DMS 273 (cell line): ENCODE measurements at regions not wholly inside any gene's neighbourhood (a gene's known extent, or its start where the extent isn't known, plus 50 kb on each side); places are given as distances from the start of the nearest gene placed in this dataset.

Experiments
- DNase-seq: peaks from one replicate; lab custom pipeline; 2025; ENCODE audit not compliant: unreplicated experiment; lab: John Stamatoyannopoulos, UW

DNA sequence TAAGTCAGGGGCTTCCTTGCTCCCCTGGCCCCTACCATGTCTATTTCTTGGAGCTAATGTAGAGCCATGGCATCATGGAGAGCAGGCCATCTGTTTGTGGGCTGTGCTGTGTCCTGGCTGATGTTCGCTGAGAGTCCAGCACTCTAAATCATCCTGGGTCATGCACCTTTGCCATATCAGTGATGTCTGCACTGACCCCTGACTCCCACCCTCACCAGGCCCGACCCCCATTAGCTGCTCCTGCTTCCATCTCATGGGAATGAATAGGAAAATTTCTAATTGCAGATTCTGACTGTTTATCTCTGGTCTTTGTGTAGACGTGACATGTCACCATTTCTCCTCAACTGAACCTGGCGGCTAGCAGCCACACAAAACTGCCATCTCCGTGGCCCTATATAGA is 236.9 kb downstream of the NSG2 start:
- no peak for DNase-seq

DNA sequence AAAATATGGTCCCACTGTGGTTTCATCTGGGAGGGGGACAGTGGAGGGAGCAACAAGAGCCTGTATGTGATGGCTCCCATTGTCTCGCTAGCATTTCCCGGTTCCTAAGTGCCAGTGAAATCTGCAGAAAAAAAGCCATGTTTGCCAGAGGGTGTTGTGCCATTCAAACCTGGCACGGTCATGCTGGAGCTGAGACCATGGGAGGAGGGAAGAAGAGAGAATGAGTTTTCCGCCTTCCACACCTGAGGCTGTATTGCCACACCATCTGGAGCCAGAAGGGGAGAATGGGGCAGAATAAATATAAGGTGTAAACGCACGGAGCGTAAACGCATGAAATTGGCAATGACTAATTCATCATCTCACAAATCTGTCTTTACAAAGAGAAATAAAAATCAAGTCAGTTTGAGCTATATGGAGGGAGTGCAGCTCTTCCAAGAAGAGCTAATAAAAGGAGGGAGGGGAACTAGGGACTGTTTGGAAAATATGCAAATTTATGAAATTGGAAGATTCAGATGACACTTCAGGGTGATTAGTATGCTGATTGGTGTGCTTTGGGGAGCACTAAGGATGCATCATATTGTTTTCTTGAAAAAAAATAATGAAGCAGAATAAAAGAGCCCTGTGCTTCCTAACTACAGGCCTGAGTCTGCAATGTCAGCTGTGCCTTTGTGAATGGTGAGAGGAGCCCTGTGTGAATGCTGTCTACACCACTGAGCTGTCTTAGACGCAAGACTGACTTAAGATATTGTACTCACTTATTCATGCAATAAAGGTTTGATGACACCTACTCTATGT is 237.9 kb downstream of the NSG2 start:
- no peak for DNase-seq

DNA sequence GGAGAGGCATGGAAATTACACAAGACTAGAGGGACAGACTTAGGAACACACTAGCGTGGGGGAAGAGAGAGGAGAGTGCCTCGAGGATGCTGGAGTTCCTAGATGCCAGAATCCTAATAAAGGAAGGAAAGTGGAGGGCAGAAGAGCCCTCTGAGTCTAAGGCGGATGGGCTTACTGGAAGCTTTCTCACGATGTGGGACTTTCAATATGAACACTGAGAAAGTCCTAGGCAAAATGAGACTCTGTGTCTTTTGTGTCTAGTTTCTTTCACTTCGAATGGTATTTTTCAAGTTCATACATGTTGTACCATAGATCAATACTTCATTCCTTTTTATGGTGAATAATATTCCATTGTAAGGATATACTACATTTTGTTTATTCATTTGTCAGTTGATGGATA is 239.4 kb downstream of the NSG2 start:
- DNase-seq: no peak

DNA sequence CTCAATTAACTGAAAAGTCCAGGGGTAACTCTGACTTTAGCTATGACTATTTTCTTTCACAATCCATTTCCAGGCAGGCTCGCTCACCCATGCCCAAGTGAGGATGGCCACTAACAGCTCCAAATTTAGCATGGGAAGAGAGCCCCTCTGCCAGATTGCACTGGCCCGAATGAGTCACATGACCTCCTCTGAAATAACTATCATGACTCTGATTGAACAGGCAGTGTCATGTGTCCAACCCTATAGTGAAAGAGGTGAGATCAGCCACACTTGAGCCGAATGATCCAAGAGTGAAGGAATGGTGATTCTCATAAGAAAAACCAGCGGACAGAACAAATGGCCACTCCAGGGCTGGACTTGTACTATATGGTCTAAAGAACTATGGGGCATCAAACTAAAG is 242.3 kb downstream of the NSG2 start:
- DNase-seq: no peak

DNA sequence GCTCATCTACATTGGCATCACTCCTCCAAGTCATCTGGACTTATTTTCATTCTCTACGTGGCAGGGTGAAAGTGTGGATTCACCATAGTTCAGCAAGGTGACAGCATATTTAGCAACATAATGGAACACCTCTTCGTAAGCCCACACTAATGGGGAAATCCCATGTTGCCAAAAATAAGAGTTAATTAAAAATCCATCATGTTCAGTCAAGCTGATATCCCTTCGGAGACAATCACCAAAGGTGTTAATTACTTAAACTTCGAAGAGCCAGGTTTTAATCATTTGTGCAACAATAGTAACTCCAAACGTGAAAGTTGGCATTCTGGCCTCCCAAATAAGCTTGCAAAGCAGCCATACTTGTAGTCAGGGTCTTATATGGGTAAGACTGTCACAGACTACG is 242.9 kb downstream of the NSG2 start:
- no peak for DNase-seq

DNA sequence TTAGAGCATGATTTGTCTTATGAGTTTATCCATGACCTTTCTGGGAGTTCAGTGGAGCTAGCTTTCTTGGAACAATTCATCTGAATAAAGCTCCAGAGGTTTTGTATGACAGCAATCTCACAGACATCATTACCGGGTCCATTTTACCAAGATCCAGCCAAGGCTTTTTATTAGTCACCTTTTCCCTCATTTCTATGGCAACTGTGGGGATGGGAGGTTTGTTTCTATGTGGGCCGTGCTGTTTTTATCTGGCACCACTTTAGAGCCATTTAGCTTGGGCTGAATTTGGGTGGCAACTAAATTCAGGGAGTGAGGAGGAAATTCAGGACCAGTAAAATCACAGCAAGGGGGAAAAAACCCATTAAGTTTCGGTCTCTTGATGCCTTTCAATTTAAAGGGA is 245.7 kb downstream of the NSG2 start:
- DNase-seq: no peak

DNA sequence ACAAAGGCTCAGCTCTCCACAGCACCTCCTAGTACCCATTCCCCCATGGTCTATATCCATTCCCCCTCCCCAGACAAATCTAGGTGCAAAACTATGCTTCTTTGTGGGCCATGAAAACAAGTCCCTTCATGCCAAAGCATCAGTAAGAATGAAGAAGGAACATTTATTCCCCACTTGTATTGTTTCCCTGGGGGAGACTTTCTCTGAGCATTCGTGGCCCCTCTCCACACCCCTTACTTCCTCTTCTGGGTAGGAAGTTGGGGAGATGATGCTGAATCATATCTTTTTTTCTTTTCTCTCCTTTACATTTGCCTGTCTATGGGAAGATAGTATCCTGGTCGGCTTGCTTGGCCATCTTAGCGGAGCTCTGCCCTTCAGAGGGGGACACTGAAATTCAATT is 246.8 kb downstream of the NSG2 start:
- DNase-seq: no peak

DNA sequence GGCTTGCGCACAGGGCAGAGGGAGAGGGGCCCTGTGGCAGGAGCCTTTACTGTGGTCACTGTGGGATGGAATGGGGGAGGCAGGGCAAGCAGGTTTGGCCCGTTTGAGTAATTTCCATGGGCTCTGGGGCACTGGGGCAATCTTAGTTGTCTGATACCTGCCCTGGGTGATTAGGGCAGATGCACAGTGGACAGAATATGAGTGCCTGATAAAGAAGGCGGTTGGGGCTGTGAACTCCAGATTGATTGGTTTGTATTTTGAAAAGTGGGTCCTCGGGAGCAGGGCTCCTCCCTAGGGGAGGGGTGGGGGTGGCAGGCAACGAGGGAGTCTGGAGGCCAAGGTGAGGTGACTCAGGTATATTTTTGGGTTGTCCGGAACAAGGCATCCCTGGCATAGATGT is 247.5 kb downstream of the NSG2 start:
- DNase-seq: no peak

DNA sequence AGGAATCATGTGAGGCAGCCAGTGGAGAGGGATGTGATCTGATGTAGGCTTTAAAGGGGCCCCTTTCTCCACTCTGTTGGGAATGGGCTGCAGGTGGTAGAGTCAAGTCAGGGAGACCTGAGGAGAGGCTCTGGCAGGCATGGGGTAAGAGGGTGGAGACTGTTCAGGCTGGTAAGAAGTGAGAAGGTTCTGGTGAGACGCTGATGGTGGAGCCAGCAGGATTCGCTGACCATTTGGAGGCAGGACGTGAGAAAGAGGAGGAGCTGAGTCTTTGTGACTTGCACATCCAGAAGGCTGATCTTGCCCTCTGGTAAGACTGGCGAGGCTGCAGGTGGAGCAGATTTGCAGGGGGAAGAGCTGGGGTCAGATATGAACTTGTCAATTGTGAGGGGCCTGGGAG is 248.0 kb downstream of the NSG2 start:
- DNase-seq: no peak

DNA sequence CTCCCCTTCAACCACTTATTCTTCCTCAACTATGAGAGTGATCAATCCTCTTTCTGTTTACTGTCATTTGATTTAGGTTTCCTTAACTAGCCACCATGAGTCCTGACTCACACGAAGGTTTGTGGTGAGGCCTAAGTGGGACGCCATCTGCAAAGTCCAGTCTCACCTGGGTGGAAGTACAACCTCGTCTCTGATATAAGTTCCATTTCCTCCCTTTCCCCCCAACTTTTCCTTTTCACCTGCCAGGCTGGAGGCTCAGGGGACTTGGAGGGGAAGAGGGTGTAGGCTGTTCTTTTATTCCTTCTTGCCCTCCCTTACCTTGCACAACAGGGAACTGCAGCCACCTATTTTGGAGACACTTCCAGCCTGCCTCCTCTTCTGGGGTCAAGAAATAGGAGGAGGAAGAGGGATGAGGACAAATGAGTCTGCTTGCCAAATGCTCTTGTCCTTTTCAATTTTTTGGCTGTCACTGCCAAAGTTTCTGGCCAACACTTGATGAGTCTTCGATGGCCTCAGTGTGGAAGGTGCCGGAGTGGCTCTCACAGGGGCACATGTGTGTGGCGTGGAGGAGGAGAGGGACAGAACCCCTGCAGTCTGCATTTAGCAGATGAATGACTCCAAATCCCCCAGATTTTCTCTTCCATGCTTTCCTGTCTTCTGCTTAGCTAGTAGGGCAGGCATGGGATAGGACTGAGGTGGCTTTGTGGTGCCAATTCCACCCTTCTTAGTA is 249.6 kb downstream of the NSG2 start:
- DNase-seq: no peak

DNA sequence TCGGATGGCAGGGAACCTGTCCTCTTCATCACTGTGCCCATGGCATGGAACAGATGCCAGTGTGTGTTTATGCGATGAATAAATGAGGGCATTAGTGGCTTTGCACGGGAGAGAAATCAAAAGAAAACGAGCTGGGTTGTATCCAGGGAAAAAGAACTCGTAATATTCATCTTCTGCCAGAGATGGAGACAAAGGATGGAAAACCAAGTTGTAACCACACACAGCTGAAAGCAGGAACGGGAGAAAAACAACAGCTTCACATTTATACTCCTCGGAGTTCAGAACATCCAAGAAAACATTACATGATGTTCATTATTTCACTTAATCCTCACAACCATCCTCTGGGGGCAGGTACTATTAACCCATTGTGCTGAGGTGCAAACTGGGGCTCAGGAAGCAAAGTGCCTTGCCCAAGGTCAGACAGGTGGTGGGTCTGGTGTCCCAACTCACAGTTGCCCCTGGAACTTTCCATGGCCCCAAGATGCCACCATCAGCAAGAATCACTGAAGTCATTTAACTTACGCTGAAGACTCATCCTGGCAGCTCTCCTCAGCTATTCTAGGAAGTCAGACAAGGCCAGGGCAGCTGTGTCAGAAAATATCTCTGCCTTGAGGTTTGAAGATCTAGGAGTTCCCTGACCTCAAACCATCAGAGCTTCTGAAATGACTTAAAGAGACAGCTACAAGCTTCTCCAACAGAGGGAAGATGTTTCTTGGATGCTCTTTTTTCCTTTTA is 250.4 kb downstream of the NSG2 start:
- DNase-seq: no peak

DNA sequence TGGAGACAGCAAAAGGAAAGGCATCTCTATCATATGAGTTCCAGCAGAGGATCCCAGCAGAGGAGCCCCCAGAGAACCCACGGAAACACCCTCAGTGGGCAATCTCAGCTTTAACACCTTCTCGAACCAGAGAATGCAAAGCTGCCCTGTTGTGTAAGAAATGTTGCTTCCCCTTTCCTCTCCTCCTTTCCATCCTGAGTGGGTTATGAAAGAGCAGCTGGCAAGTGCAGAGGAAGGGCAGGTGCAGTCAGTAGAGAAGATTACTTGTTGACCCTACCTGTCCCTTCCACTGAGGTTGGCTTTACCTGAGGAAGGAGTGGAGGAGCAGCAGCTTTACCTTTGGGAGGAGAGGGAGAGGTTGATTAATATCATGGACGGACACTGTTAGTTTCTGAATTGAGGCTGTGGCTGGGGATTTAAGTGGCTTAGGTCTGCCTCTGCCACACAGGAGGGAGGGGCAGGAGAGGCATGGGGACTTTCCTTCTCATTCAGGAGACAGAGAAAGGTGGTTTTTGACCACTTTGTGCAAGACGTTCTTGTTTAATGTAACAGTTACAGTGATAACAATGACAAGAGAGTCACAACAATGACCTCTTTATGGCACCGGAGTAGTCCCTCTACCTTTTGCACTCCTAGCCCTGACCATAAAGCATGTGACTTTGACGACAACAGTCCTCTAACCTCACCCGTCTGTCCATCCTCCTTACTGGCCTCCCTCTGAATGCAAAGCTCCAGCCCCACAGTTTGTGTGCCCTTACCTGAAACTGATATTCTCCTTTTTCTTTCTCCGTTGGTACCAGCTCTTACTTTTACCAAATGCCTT is 254.8 kb downstream of the NSG2 start:
- no peak for DNase-seq

DNA sequence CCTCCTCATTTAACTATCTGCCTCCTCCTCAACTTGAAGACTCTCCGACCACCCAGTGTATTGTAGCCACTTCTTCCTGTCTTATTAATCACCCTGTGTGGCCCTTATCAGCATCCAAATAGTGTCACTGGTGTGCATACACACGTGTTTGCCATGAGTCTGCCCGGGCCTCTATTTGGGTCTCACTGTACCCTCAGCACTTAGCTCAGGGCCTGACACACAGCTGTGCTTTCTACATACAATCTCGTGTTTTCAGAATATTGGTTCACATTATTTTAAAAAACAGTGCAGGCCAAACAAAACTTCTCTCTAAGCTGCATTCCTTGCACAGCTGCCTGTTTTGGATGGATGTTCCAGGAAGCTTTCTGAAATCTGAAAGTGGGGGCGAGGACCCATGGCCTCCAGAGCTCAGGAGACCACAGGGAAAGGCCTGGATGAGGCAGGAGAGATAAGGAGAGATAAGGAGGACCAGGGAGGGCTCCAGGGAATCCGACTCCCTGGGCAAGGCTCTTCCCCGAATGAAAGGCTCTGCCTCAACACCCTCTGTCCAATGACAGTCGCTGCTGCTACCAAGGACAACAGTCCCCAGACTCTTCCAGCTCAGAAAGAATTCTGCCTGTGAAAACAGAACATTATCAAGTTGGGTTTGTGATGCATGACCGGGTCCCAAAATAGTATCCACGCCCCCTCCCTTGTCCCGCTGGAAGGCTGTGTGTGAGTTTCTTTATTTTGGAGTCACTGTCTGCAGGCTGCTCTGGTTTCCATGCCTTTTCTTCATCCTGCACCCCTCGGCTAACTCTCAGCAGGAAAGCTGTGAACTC is 255.6 kb downstream of the NSG2 start:
- no peak for DNase-seq

DNA sequence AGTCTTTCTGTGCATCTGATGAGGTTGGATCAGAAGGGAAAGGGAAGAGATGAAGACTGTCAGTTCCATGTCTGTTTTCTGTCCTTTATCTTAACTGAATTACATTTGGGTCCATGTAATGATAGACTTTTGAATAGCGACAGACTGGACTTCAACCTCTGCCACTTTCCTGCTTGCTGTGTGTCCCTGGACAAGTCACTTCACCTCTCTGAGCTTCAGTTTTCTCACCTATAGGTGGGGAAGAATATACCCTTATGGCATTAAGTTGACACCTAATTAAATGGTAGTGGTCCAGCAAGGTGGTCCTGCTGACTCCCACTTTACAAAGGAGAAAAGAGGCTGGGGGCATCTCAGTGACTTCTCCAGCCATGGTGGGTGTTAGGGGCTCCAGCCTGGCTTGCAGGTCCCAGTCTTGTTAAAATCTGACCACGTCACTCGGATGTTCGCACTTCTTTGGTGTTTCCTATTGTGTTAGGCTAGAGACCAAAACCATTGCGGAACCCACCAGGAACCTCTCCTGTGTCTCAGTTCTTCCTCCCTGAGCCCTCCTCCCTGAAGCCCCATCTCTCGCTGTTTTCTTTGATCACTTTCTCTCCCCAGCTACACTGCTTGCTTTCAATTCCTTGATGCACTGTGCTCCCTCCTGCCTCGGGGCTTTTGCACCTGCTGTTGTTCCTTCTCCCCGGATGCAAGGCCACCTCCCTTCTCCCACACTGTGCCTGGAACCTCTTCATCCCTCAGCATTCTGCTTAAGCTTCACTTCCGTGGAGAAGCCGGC is 256.5 kb downstream of the NSG2 start:
- no peak for DNase-seq

DNA sequence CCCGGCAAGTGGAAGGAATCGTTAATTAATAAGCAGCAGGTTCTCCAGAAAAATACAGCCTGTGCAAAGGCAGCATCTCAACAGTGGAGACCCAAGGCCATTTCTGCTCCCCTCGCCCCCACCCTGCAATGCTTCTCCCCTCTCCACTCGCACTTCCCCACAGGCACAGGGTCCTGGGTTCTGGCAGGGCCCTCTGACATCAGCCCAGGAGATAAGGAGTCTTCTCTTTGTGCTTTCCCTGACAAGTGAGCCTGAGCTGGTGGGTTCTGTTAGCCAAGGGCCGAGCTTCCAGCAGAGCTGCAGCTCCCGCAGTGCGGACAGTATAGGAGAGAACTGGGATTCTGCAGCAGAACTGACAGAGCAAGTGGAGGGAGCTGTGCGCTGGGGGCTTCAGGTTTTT is 257.5 kb downstream of the NSG2 start:
- DNase-seq: no peak

DNA sequence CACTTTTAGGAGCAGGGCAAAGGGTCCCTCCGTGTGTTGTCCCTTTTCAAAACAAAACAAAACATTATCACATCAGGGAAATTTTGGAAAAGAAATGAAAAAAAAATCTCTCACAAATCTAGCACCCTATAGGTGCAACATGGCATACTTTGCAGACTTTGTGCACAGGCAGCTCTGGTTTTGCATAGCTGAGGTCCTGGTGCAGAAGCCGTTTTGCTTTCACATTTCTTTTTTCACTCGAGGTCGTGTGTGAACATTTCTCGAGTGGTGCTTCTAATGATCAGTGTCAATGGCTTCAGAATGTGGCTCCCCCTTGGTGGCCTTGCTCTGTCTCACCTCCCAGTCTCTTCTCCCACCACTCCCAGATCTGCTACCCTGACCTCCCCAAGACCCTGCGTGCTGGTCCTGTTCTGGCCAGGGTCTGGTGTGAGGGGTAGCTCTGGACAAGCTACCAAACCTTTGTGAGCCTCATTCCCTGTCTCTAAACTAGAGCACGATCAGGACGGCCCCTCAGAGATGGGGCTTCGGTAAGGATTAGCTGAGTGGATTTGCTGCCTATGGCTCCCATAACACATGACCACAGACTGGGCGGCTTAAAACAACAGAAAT is 258.0 kb downstream of the NSG2 start:
- DNase-seq: no peak

DNA sequence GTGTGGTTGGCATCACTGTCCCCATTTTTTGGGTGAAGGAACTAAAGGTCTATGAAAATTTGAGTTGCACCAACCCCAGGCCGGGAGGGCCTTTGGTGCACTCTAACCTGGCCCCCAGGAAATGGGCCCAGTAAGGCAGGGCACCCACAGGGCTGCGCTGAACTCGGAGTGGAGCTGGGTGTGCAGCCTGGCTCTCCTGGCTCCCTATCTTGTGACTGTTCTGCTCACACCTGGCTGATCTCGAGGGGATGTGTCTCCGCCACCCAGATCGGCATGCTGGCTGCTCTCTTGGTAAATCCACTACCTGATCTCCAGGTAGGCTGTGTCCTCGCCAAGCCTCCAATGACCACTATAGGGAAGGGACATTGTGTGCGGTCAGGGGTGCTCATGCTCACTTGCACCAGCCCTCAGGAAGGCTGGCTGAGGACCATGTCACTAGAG is 259.8 kb downstream of the NSG2 start:
- no peak for DNase-seq

DNA sequence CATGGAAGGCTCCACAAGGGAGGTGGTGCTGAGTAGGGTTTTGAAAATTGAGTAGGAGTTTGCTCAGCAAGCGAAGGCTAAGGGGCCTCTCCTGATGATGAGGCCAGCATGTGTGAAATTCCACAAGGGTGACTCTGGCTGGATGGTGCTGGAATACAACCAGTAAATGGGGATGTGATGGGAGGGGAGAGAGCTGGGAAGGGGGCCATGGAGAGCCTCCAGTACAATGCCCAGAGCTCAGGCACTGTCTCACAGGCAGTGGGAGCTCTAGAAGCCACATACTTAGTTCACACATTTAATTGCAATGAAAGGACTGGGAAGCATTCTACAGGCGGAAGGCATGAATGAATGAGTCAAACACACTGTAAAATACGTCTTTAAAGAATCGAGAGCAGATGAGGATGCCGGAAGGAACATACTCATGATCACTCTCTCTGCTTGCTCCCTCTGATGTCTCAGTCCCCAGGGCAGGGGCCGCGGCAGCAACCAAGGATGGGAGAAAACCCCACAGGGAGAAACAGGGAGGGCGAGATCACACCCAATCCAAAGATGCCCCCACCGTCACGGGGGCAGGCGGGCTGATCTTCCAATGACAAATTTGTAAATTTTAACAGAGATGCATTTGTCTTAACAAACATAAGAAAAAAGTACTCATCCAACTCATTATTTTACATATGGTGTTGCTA is 261.0 kb downstream of the NSG2 start:
- no peak for DNase-seq

DNA sequence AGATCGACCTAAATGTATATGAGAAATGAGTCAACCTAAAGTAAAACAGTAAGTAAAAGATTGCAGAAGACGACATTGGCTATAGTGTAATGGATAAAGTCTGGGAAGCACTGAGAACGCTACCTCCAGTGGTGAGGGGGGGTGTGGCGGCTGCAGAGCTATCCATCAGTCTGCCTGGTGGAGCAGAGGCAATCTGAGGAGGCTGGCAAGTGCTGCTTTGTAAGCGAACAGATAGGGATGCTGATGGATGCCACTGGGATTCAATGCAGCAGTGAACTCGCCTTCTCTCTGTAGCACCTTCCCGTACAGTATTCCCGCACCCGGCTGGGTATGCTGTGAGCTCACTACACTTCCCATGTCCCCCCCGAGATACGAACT is 261.5 kb downstream of the NSG2 start:
- no peak for DNase-seq
